H1 (cell line): ENCODE measurements at regions not wholly inside any gene's neighbourhood (a gene's known extent, or its start where the extent isn't known, plus 50 kb on each side); places are given as distances from the start of the nearest gene placed in this dataset.

Experiments used
- CTCF ChIA-PET: fragments of 300-600 bp; sonication (Branson Sonifier 250); formaldehyde crosslinking; loops from one replicate; lab custom pipeline; 2021; ENCODE audit not compliant: partially characterized antibody; lab: Charles Lee
- POLR2A ChIA-PET: fragments of 300-600 bp; sonication (Branson Sonifier 250); formaldehyde crosslinking; loops from one replicate; lab custom pipeline; 2021; ENCODE audit warnings: inconsistent platforms; ENCODE audit not compliant: partially characterized antibody; lab: Charles Lee
- DNase-seq, 2 experiments: peaks; one replicate each; pipeline versions ENCODE4 v3.0.0 to v3.0.0-alpha.2; 2010 to 2022; ENCODE audit warnings: low spot score in 2 of 2, low read depth in 1 of 2, mixed read lengths in 1 of 2
- FAIRE-seq: peaks from 2 replicates; lab custom pipeline; 2011; peaks lifted over from hg19 to GRCh38; lab: Jason Lieb, UNC
- H2AFZ ChIP-seq: 2 replicates; pipeline ENCODE4 v1.8.1; 2012; ENCODE audit warnings: low read length, inconsistent platforms
- H2AK5ac ChIP-seq: 2 replicates; pipeline ENCODE4 v1.6.1; 2013; ENCODE audit warnings: low read depth, low read length
- H2BK120ac ChIP-seq: replicated peaks from 2 replicates; pipeline ENCODE3; 2013; ENCODE audit warnings: low read depth, low read length, inconsistent platforms
- H2BK12ac ChIP-seq: 2 replicates; pipeline ENCODE4 v1.6.1; 2013; ENCODE audit warnings: low read depth, low read length
- H2BK15ac ChIP-seq: 2 replicates; pipeline ENCODE4 v1.6.1; 2013; ENCODE audit warnings: low read length
- H2BK20ac ChIP-seq: 2 replicates; pipeline ENCODE4 v1.6.1; 2013; ENCODE audit warnings: low read length
- H2BK5ac ChIP-seq: 2 replicates; pipeline ENCODE4 v1.6.1; 2013; ENCODE audit warnings: low read depth, low read length
- H3K14ac ChIP-seq: 2 replicates; pipeline ENCODE4 v1.6.1; 2013; ENCODE audit warnings: inconsistent platforms; ENCODE audit not compliant: insufficient read length
- H3K18ac ChIP-seq: 2 replicates; pipeline ENCODE4 v1.6.1; 2013; ENCODE audit warnings: low read length; ENCODE audit errors: extremely low read depth
- H3K23ac ChIP-seq: 2 replicates; pipeline ENCODE4 v1.6.1; 2013; ENCODE audit warnings: inconsistent platforms; ENCODE audit not compliant: insufficient read length
- H3K23me2 ChIP-seq: 2 replicates; pipeline ENCODE4 v1.6.1; 2013; ENCODE audit warnings: low read depth, low read length
- H3K27ac ChIP-seq: 2 replicates; pipeline ENCODE4 v1.6.1; 2011; ENCODE audit warnings: low read depth, low read length, inconsistent platforms
- H3K27me3 ChIP-seq, 4 experiments: replicated peaks in 1 of 4; 1 replicate in 1 of 4; 2 replicates in 3 of 4; pipeline versions ENCODE4 v1.6.1 to v1.8.1; 2011 to 2013; ENCODE audit warnings: low read length in 3 of 4, mild to moderate bottlenecking in 3 of 4, inconsistent platforms in 2 of 4, mixed read lengths in 2 of 4, moderate library complexity in 1 of 4; ENCODE audit not compliant: control insufficient read depth in 3 of 4, insufficient read depth in 3 of 4; ENCODE audit errors: extremely low read depth in 1 of 4
- H3K36me3 ChIP-seq, 4 experiments: 2 replicates each; pipeline versions ENCODE4 v1.6.1 to v1.8.1; 2011 to 2013; ENCODE audit warnings: mild to moderate bottlenecking in 4 of 4, low read length in 3 of 4, moderate library complexity in 2 of 4, control low read depth in 1 of 4, inconsistent platforms in 1 of 4; ENCODE audit not compliant: insufficient read depth in 4 of 4, control insufficient read depth in 2 of 4
- H3K4ac ChIP-seq: replicated peaks from 2 replicates; pipeline ENCODE3; 2013; ENCODE audit warnings: low read length, low read depth, mixed read lengths, inconsistent platforms; ENCODE audit not compliant: insufficient read length
- H3K4me1 ChIP-seq, 4 experiments: replicated peaks in 1 of 4; 1 replicate in 1 of 4; 2 replicates in 3 of 4; pipeline versions ENCODE4 v1.6.1 to v1.8.1; 2011 to 2013; ENCODE audit warnings: low read length in 3 of 4, inconsistent platforms in 2 of 4, mixed read lengths in 1 of 4; ENCODE audit not compliant: insufficient read depth in 4 of 4, control insufficient read depth in 3 of 4
- H3K4me2 ChIP-seq, 2 experiments: 2 replicates each; pipeline versions ENCODE4 v1.6.1 to v1.8.1; 2011 to 2013; ENCODE audit warnings: low read depth in 2 of 2, low read length in 2 of 2, control low read depth in 1 of 2, inconsistent platforms in 1 of 2, mild to moderate bottlenecking in 1 of 2; ENCODE audit not compliant: insufficient read depth in 1 of 2
- H3K4me3 ChIP-seq, 4 experiments: fragments of 200-600, 300-600 bp in 1 of 4; sonication (generic), shearing (Covaris generic), sonication (Bioruptor Twin) in 1 of 4; 2 replicates each; pipeline versions ENCODE4 v1.5.1 to v1.8.1; 2011 to 2016; ENCODE audit warnings: low read length in 4 of 4, low read depth in 3 of 4, control low read depth in 2 of 4, inconsistent platforms in 2 of 4, mild to moderate bottlenecking in 2 of 4, mixed read lengths in 1 of 4, moderate library complexity in 1 of 4; ENCODE audit not compliant: insufficient read depth in 2 of 4; ENCODE audit errors: extremely low read depth in 1 of 4
- H3K56ac ChIP-seq: replicated peaks from 2 replicates; pipeline ENCODE3; 2013; ENCODE audit warnings: low read depth, mild to moderate bottlenecking, mixed read lengths, low read length, inconsistent platforms; ENCODE audit not compliant: insufficient read length
- H3K79me1 ChIP-seq: 2 replicates; pipeline ENCODE4 v1.6.1; 2013; ENCODE audit warnings: low read depth, low read length, control low read depth
- H3K79me2 ChIP-seq, 2 experiments: 2 replicates each; pipeline versions ENCODE4 v1.6.1 to v1.8.1; 2012 to 2013; ENCODE audit warnings: low read length in 2 of 2, mild to moderate bottlenecking in 2 of 2, inconsistent platforms in 1 of 2; ENCODE audit not compliant: insufficient read depth in 2 of 2, control insufficient read depth in 1 of 2
- H3K9ac ChIP-seq, 4 experiments: replicated peaks in 1 of 4; 1 replicate in 1 of 4; 2 replicates in 3 of 4; pipeline versions ENCODE4 v1.6.1 to v1.8.1; 2011 to 2013; ENCODE audit warnings: low read depth in 3 of 4, low read length in 3 of 4, control low read depth in 2 of 4, mild to moderate bottlenecking in 2 of 4, moderate library complexity in 2 of 4, inconsistent platforms in 1 of 4; ENCODE audit errors: extremely low read depth in 1 of 4
- H3K9me3 ChIP-seq, 2 experiments: 2 replicates each; pipeline versions ENCODE4 v1.6.1 to v1.8.1; 2012 to 2013; ENCODE audit warnings: mild to moderate bottlenecking in 2 of 2, moderate library complexity in 2 of 2, control low read depth in 1 of 2, inconsistent platforms in 1 of 2, low read depth in 1 of 2, low read length in 1 of 2, mixed read lengths in 1 of 2; ENCODE audit not compliant: insufficient read depth in 2 of 2
- H4K20me1 ChIP-seq, 2 experiments: replicated peaks in 1 of 2; 2 replicates each; pipeline versions ENCODE3 to v1.8.1; 2011 to 2013; ENCODE audit warnings: inconsistent platforms in 2 of 2, low read length in 2 of 2, mild to moderate bottlenecking in 1 of 2; ENCODE audit not compliant: insufficient read depth in 2 of 2, control insufficient read depth in 1 of 2
- H4K5ac ChIP-seq: 2 replicates; pipeline ENCODE4 v1.6.1; 2013; ENCODE audit warnings: low read length, low read depth, mixed read lengths, inconsistent platforms; ENCODE audit not compliant: insufficient read length
- H4K8ac ChIP-seq: 2 replicates; pipeline ENCODE4 v1.8.0; 2013; ENCODE audit warnings: mild to moderate bottlenecking, moderate library complexity, low read length, inconsistent platforms; ENCODE audit not compliant: insufficient read depth; ENCODE audit errors: extremely low read depth
- H4K91ac ChIP-seq: replicated peaks from 2 replicates; pipeline ENCODE3; 2013; ENCODE audit warnings: low read length, mixed read lengths, inconsistent platforms; ENCODE audit not compliant: insufficient read length
- BACH1 ChIP-seq: IDR thresholded peaks from 2 replicates; pipeline ENCODE4 v1.6.1; 2012; ENCODE audit warnings: low read length, improper control_type of control experiment
- CREB1 ChIP-seq: IDR thresholded peaks from 2 replicates; pipeline ENCODE4 v1.6.1; 2012; ENCODE audit warnings: inconsistent platforms
- EZH2 ChIP-seq: fragments of 200-600 bp; sonication (generic); IDR thresholded peaks from 2 replicates; pipeline ENCODE4 v1.7.1; 2012; ENCODE audit warnings: low read depth, mild to moderate bottlenecking, moderate library complexity, low read length, inconsistent platforms; ENCODE audit not compliant: severe bottlenecking
- HDAC6 ChIP-seq: IDR thresholded peaks from one replicate; pipeline ENCODE4 v1.7.1; 2012; ENCODE audit warnings: low read depth, mild to moderate bottlenecking, inconsistent platforms, low read length, moderate library complexity
- KDM4A ChIP-seq: IDR thresholded peaks from one replicate; pipeline ENCODE4 v1.7.1; 2012; ENCODE audit warnings: low read depth, mild to moderate bottlenecking, moderate library complexity, low read length, inconsistent platforms; ENCODE audit not compliant: severe bottlenecking
- NRF1 ChIP-seq: IDR thresholded peaks from 2 replicates; pipeline ENCODE4 v1.6.1; 2011; ENCODE audit warnings: mild to moderate bottlenecking, low read depth, low read length, improper control_type of control experiment
- PHF8 ChIP-seq: fragments of 200-600 bp; sonication (generic); conservative IDR thresholded peaks from 2 replicates; pipeline ENCODE4 v1.7.1; 2012; ENCODE audit warnings: low read depth, mild to moderate bottlenecking, inconsistent platforms, low read length, moderate library complexity
- TAF7 ChIP-seq: optimal IDR thresholded peaks from 2 replicates; pipeline ENCODE3; 2011; ENCODE audit warnings: low read depth, mild to moderate bottlenecking, inconsistent platforms, low read length, moderate library complexity, borderline replicate concordance
- WGBS, 2 experiments: shearing (Covaris generic) in 1 of 2; methylation state at CpG; one replicate each; pipeline versions ENCODE4 v1.1.6 to v1.1.7; 2013 to 2015; ENCODE audit warnings: low lambda C conversion rate in 2 of 2, mixed read lengths in 2 of 2, inconsistent platforms in 1 of 2, low coverage in 1 of 2, missing lambda C conversion rate in 1 of 2; ENCODE audit not compliant: insufficient replicate concordance in 2 of 2, insufficient coverage in 1 of 2, insufficient read length in 1 of 2; ENCODE audit errors: extremely low coverage in 1 of 2, missing lambda C conversion rate in 1 of 2; 5-methylcytosine and 5-hydroxymethylcytosine counted together

DNA sequence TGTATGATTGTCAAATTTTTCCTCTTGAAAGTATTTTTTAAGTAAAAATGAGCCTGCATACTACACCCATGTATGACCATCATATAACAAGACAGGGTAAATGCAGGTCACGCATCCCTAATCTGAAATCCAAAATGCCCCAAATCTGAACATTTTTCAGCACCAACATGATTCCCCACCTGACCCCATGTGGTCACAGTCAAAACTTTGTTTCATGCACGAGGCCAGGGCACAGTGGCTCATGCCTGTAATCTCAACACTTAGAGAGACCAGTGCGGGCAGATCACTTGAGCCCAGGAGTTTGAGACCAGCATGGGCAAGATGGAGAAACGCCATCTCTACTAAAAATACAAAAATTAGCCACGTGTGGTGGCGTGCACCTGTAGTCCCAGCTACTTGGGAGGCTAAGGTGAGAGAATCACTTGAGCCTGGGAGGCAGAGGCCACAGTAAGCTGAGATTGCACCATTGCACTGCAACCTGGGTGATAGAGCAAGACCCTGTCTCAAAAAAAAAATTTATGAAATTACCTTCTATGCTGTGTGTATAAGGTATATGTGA, 63.7 kb upstream of the NPAS1 start:
- WGBS, 2 experiments, result 90% methylated on average over 6 of the region's 6 CpGs; no CpG with 5 or more reads in 1 of the 2 experiments
- no peak for DNase-seq
- Histone ChIP-seq H4K20me1 (peaks cover 0 to 3% of the 10 kb centered on the region in 2 experiments), H3K79me2 (peaks cover 0 to 8% of the 10 kb centered on the region in 2 experiments; a peak in 1 of 4 replicates), H3K4me3 (no peak overlapping the region), H3K23me2 (no peaks in the 10 kb centered on the region), H2AK5ac (no peak overlapping the region), H3K4me1 (peaks cover 0 to 4% (median 0%) of the 10 kb centered on the region in 4 experiments; a peak in 1 of 7 replicates), H4K5ac (no peak overlapping the region), H3K4ac (no peak overlapping the region), H2BK20ac (no peak overlapping the region), H3K4me2 (no peak overlapping the region), H3K27ac (no peak overlapping the region), H2BK12ac (no peak overlapping the region), H4K91ac (no peak overlapping the region), H3K27me3 (no peaks in the 10 kb centered on the region), H2BK15ac (no peak overlapping the region), H3K36me3 (no peaks in the 10 kb centered on the region; a peak in 1 of 8 replicates), H2AFZ (no peak overlapping the region), H3K56ac (no peak overlapping the region), H3K18ac (no peak overlapping the region), H4K8ac (no peak overlapping the region), H3K14ac (no peak overlapping the region), H2BK120ac (no peak overlapping the region), H3K79me1 (no peaks in the 10 kb centered on the region; the same call in 1 of the 2 replicates), H3K9me3 (0 out of 4 replicates have a peak, but pooled peaks cover 0 to 4% of the 10 kb centered on the region in 2 experiments), H3K9ac (no peak overlapping the region), H2BK5ac (no peak overlapping the region), H3K23ac (no peak overlapping the region)
- ChIA-PET CTCF (interaction anchor here (0.6 to 2.3 kb wide), 6 partner anchors 12 to 1544 kb away, joined by 3 to 9 read pairs (median 3); no protein-coding TSS in a partner anchor), POLR2A (interaction anchor here (1.0 to 1.3 kb wide), 3 partner anchors 11 to 94 kb away, joined by 3 to 4 read pairs (median 3); no protein-coding TSS in a partner anchor)
- FAIRE-seq, result no peak
- TF ChIP-seq NRF1 (no peak), PHF8 (no peak), TAF7 (no peak), CREB1 (no peak), KDM4A (no peak), HDAC6 (no peak), BACH1 (no peak), EZH2 (no peak)
